ENCODE measurements at regions not wholly inside any gene's neighbourhood (a gene's known extent, or its start where the extent isn't known, plus 50 kb on each side); places are given as distances from the start of the nearest gene placed in this dataset.

DNA sequence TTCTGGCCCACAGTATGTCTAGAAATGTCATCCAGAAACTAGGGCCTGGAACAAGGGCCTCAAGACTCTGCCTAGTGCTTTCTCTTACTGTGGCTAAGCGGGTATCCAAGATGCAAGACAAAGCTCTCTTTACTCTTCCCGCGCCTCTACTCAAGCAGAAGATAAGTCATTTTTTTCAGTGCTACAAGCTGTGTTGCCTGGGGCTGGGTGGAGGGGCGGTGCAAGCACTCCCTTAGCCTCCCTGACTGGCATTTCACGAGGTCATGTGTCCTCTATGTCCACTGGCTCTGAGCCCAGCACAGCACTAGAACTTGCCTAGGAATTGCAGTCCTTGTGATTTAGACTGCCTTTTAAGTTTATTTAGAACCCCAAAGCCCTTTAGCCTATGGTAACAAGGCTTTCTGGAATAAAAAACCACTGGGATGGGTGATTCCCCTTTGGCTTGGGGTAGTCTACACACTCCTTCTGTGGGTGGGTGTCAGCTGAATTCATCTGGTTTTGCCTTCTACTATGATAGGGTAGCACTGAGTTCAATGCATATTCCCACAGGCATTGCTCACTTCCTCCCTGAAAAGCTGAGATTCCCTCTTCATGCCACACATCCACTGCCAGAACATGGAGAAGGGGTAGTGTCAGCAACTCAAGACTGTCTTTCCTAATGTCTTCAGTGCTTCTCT, 371.8 kb upstream of the KCND2 start:
- no peak overlapping the region for H3K9ac ChIP-seq (ENCODE audit: low read depth, low read length)
- no peaks in the 10 kb centered on the region for H3K4me1 ChIP-seq (ENCODE audit: insufficient read depth, low read length)
- H3K27ac ChIP-seq (ENCODE audit: low read length), result no peak overlapping the region
- H3K27me3 ChIP-seq (ENCODE audit: insufficient read depth, low read length, poor library complexity), result no peaks in the 10 kb centered on the region
- no peaks in the 10 kb centered on the region for H3K79me2 ChIP-seq (ENCODE audit: insufficient read depth, low read length)
- no peak overlapping the region for H3K4me3 ChIP-seq (ENCODE audit: low read depth in 1 of 2, low read length in 2 of 2)
- no peak overlapping the region for H3K4me2 ChIP-seq (ENCODE audit: insufficient read depth, low read length)
- TF ChIP-seq, protein P1, sequence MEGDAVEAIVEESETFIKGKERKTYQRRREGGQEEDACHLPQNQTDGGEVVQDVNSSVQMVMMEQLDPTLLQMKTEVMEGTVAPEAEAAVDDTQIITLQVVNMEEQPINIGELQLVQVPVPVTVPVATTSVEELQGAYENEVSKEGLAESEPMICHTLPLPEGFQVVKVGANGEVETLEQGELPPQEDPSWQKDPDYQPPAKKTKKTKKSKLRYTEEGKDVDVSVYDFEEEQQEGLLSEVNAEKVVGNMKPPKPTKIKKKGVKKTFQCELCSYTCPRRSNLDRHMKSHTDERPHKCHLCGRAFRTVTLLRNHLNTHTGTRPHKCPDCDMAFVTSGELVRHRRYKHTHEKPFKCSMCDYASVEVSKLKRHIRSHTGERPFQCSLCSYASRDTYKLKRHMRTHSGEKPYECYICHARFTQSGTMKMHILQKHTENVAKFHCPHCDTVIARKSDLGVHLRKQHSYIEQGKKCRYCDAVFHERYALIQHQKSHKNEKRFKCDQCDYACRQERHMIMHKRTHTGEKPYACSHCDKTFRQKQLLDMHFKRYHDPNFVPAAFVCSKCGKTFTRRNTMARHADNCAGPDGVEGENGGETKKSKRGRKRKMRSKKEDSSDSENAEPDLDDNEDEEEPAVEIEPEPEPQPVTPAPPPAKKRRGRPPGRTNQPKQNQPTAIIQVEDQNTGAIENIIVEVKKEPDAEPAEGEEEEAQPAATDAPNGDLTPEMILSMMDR (IDR thresholded peaks at IDR 0.05; ENCODE audit: borderline replicate concordance, extremely low read depth, low read length, poor library complexity, severe bottlenecking), result no peak
- TF ChIP-seq EZH2 (IDR thresholded peaks at IDR 0.05; ENCODE audit: borderline replicate concordance, low read depth, low read length, severe bottlenecking), result no peak
- no peak overlapping the region for H2AFZ ChIP-seq (ENCODE audit: low read depth, low read length)
- no peaks in the 10 kb centered on the region for H4K20me1 ChIP-seq (ENCODE audit: insufficient read depth, low read length)
- DNase-seq (no peak), ATAC-seq (ENCODE audit: insufficient read depth, low read depth) (no peak)
- no peaks in the 10 kb centered on the region for H3K36me3 ChIP-seq (ENCODE audit: insufficient read depth, low read length)
- no peaks in the 10 kb centered on the region for H3K9me3 ChIP-seq (ENCODE audit: insufficient read depth, low read length, severe bottlenecking)

DNA sequence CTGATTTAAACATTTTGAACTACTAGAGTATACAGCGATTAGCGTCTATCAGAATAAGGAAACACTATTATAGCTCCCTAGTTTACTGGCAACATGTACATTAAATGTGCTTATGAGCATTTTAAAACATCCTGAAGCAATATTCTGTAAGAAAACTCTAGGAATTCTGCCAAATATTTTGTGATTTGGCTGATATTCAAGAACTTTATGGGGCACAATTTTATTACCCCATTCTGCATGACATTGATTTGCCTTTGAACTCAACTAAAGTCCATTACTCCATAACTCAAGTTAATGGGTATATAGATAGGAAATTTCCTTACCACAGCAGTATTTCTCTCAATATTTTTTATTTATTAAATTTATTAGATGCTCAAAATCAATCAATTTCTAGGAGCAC, 369.9 kb upstream of the KCND2 start:
- Histone ChIP-seq H4K20me1 (ENCODE audit: insufficient read depth, low read length) (no peaks in the 10 kb centered on the region), H3K9me3 (ENCODE audit: insufficient read depth, low read length, severe bottlenecking) (no peaks in the 10 kb centered on the region), H3K4me3 (ENCODE audit: low read depth in 1 of 2, low read length in 2 of 2) (no peak overlapping the region), H3K79me2 (ENCODE audit: insufficient read depth, low read length) (no peaks in the 10 kb centered on the region), H3K4me2 (ENCODE audit: insufficient read depth, low read length) (no peak overlapping the region), H3K9ac (ENCODE audit: low read depth, low read length) (no peak overlapping the region), H3K36me3 (ENCODE audit: insufficient read depth, low read length) (no peaks in the 10 kb centered on the region), H3K27me3 (ENCODE audit: insufficient read depth, low read length, poor library complexity) (no peaks in the 10 kb centered on the region), H3K27ac (ENCODE audit: low read length) (no peak overlapping the region), H2AFZ (ENCODE audit: low read depth, low read length) (no peak overlapping the region), H3K4me1 (ENCODE audit: insufficient read depth, low read length) (no peaks in the 10 kb centered on the region)
- TF ChIP-seq, protein P1 (IDR thresholded peaks at IDR 0.05; ENCODE audit: borderline replicate concordance, extremely low read depth, low read length, poor library complexity, severe bottlenecking), result no peak
- no peak for TF ChIP-seq EZH2 (IDR thresholded peaks at IDR 0.05; ENCODE audit: borderline replicate concordance, low read depth, low read length, severe bottlenecking)
- ATAC-seq (ENCODE audit: insufficient read depth, low read depth), result no peak
- DNase-seq, result no peak

DNA sequence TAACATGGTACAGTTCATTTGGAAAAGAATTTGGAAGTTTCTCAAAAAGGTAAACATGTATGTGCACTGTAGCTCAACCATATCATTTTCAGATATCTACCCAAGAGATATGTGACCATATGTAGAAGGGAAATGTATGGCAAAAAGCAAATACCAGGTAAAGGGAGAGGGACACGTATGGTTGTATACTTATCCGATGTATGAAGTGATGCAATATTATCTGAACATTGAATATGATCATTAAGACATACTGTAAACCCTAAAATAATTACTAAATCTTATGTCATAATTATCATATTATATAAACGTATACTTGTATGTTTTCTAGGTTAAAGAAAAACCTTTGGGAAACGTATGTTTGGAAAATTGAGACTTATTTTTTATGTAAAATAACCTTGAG, 367.5 kb upstream of the KCND2 start:
- no peak overlapping the region for H3K27ac ChIP-seq (ENCODE audit: low read length)
- no peak for TF ChIP-seq EZH2 (IDR thresholded peaks at IDR 0.05; ENCODE audit: borderline replicate concordance, low read depth, low read length, severe bottlenecking)
- TF ChIP-seq, protein P1 (IDR thresholded peaks at IDR 0.05; ENCODE audit: borderline replicate concordance, extremely low read depth, low read length, poor library complexity, severe bottlenecking), result no peak

More for the DNA sequence above, 367.5 kb upstream of the KCND2 start:
- H4K20me1 ChIP-seq (ENCODE audit: insufficient read depth, low read length), result no peaks in the 10 kb centered on the region
- no peaks in the 10 kb centered on the region for H3K79me2 ChIP-seq (ENCODE audit: insufficient read depth, low read length)
- no peaks in the 10 kb centered on the region for H3K27me3 ChIP-seq (ENCODE audit: insufficient read depth, low read length, poor library complexity)
- H3K9ac ChIP-seq (ENCODE audit: low read depth, low read length), result no peak overlapping the region
- no peaks in the 10 kb centered on the region for H3K9me3 ChIP-seq (ENCODE audit: insufficient read depth, low read length, severe bottlenecking)
- ATAC-seq (ENCODE audit: insufficient read depth, low read depth), result no peak
- no peak overlapping the region for H3K4me3 ChIP-seq (ENCODE audit: low read depth in 1 of 2, low read length in 2 of 2)
- H3K4me1 ChIP-seq (ENCODE audit: insufficient read depth, low read length), result no peaks in the 10 kb centered on the region
- no peak overlapping the region for H2AFZ ChIP-seq (ENCODE audit: low read depth, low read length)
- no peaks in the 10 kb centered on the region for H3K36me3 ChIP-seq (ENCODE audit: insufficient read depth, low read length)
- no peak overlapping the region for H3K4me2 ChIP-seq (ENCODE audit: insufficient read depth, low read length)
- DNase-seq, result no peak

Measured in DND-41 (cell line).